ENCODE measurements at regions not wholly inside any gene's neighbourhood (a gene's known extent, or its start where the extent isn't known, plus 50 kb on each side); places are given as distances from the start of the nearest gene placed in this dataset.

DNA sequence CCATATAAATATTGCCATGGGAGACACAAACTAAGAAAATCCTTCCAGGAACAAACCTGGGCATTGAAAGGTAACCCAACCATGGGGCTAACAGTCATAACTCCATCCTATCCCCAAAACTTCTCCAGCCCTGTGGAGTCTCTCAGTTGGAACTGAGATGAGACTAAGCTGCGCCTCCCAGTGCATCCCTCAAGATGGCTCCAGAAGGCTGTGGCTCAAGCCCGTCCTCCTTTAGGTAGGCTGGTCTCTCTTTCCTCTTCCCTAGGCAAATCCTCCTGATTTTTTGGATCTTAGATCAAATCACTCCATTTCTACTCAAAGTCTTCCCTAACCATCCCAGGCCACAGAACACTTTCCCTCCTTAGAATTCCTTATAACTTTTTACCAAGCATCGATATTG lies 364.3 kb upstream of the CCDC196 start:
- TF ChIP-seq, protein P1, sequence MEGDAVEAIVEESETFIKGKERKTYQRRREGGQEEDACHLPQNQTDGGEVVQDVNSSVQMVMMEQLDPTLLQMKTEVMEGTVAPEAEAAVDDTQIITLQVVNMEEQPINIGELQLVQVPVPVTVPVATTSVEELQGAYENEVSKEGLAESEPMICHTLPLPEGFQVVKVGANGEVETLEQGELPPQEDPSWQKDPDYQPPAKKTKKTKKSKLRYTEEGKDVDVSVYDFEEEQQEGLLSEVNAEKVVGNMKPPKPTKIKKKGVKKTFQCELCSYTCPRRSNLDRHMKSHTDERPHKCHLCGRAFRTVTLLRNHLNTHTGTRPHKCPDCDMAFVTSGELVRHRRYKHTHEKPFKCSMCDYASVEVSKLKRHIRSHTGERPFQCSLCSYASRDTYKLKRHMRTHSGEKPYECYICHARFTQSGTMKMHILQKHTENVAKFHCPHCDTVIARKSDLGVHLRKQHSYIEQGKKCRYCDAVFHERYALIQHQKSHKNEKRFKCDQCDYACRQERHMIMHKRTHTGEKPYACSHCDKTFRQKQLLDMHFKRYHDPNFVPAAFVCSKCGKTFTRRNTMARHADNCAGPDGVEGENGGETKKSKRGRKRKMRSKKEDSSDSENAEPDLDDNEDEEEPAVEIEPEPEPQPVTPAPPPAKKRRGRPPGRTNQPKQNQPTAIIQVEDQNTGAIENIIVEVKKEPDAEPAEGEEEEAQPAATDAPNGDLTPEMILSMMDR (conservative IDR thresholded peaks at IDR 0.05; ENCODE audit: low read depth, low read length): no peak
- TF ChIP-seq EZH2 (IDR thresholded peaks at IDR 0.05; ENCODE audit: borderline replicate concordance, low read depth, low read length, poor library complexity, severe bottlenecking): no peak
